HAP-1 (cell line): ENCODE measurements at regions not wholly inside any gene's neighbourhood (a gene's known extent, or its start where the extent isn't known, plus 50 kb on each side); places are given as distances from the start of the nearest gene placed in this dataset.

Source experiments
- DNase-seq, 2 experiments: peaks; one replicate each; pipeline ENCODE4 v3.0.0-alpha.2; 2016 to 2020; ENCODE audit warnings: low spot score in 2 of 2
- H3K27me3 ChIP-seq: fragments of 250-450 bp; sonication (Bioruptor Pico); 2 replicates; pipeline ENCODE4 v1.5.1; 2020; ENCODE audit warnings: low read depth, mild to moderate bottlenecking, moderate library complexity
- H3K36me3 ChIP-seq: fragments of 250-450 bp; sonication (Bioruptor Pico); replicated peaks from 2 replicates; pipeline ENCODE4 v1.5.1; 2020; ENCODE audit warnings: mild to moderate bottlenecking
- H3K4me1 ChIP-seq: fragments of 250-450 bp; sonication (Bioruptor Pico); 2 replicates; pipeline ENCODE4 v1.5.1; 2020; ENCODE audit warnings: mild to moderate bottlenecking
- H3K4me3 ChIP-seq: fragments of 250-450 bp; sonication (Bioruptor Pico); 2 replicates; pipeline ENCODE4 v1.5.1; 2020; ENCODE audit warnings: mild to moderate bottlenecking, moderate library complexity
- H3K9me3 ChIP-seq: fragments of 250-450 bp; sonication (Bioruptor Pico); 2 replicates; pipeline ENCODE4 v1.5.1; 2020; ENCODE audit warnings: mild to moderate bottlenecking, moderate library complexity
- in situ Hi-C: fragments of 300-500 bp; cut with MboI; formaldehyde crosslinking; loops from 3 replicates; pipeline ENCODE4 v1.14.3; 2020; ENCODE audit warnings: low sequenced_read_pairs, inconsistent platforms, mixed read lengths

DNA sequence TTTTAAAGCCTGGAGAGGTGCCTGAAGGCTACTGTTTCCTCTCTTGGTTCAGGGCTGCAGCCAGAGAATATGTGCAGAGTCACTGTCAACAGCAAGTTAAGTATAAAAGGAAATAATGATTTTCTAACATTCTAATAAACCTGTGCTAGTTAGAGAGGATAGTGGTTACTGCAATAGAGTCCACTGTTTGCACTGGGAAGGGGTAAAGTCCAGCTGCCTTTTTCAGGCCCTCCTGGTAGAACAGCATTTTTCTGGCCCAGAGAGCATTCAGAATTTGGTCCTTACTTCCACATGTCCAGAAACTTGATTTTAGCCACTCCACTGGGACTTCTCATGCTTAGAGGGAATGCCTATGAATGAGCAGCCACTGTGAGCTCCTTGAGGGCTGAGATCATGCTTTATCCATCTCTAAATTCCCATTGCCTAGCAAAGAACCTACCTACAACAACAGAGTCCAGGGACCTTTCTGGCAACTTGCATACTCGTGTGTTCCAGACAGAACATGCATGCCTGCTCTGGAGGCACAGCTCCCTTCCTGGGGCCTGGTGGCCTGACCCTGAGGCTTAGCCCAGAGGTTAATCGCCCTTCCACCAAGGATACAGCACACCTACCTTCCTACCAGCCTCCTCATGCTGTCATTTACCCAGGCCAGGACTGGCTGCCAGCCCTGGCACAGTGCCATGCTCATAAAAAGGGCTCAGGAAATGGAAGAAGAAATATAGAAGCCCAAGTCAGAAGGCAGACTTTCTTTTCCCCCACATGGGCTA lies 50.3 kb upstream of the ATP13A3 start:
- Histone ChIP-seq H3K27me3 (no peaks in the 10 kb centered on the region), H3K36me3 (no peaks in the 10 kb centered on the region), H3K4me3 (no peak overlapping the region), H3K4me1 (no peaks in the 10 kb centered on the region), H3K9me3 (peaks cover 8% of the 10 kb centered on the region; the same call in 1 of the 2 replicates)
- in situ Hi-C loops, result no loop called here
- peak in 1 of 2 experiments; percentile 36 for DNase-seq
